OCI-LY7 (cell line): ENCODE measurements at regions not wholly inside any gene's neighbourhood (a gene's known extent, or its start where the extent isn't known, plus 50 kb on each side); places are given as distances from the start of the nearest gene placed in this dataset.

Experiments used
- EZH2phosphoT487 ChIP-seq: fragments of 200-600 bp; sonication (generic); IDR thresholded peaks from 2 replicates; pipeline ENCODE4 v1.6.1; 2018; ENCODE audit warnings: low read depth, borderline replicate concordance, mild to moderate bottlenecking, mixed run types, antibody characterized with exemption, low read length, moderate library complexity, mixed read lengths
- TF ChIP-seq, protein P1 (sequence below): fragments of 200-600 bp; sonication (generic); conservative IDR thresholded peaks from 2 replicates; pipeline ENCODE4 v1.5.1; 2014; ENCODE audit warnings: mild to moderate bottlenecking, antibody characterized with exemption, low read length, moderate library complexity, mixed read lengths

DNA sequence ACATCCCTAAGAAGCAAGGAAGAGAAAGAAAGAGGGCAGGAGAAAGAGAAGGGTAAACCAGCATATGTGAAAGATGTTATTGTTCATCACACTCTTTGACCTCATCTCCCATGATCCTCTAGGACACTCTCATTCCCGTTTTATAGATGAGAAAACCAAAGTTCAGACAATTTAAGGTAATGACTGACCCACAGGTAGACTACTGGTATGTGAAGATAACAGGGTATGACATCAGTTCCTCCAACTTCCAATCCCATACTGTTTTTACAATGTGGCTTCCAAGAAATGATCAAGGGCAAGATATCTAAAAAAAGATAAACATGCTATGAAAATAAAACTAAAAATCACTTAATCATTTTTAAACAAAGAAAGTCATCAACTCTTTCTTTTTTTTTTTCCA, 95.2 kb upstream of the TNFSF4 start:
- TF ChIP-seq, protein P1, sequence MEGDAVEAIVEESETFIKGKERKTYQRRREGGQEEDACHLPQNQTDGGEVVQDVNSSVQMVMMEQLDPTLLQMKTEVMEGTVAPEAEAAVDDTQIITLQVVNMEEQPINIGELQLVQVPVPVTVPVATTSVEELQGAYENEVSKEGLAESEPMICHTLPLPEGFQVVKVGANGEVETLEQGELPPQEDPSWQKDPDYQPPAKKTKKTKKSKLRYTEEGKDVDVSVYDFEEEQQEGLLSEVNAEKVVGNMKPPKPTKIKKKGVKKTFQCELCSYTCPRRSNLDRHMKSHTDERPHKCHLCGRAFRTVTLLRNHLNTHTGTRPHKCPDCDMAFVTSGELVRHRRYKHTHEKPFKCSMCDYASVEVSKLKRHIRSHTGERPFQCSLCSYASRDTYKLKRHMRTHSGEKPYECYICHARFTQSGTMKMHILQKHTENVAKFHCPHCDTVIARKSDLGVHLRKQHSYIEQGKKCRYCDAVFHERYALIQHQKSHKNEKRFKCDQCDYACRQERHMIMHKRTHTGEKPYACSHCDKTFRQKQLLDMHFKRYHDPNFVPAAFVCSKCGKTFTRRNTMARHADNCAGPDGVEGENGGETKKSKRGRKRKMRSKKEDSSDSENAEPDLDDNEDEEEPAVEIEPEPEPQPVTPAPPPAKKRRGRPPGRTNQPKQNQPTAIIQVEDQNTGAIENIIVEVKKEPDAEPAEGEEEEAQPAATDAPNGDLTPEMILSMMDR, result no peak
- no peak for TF ChIP-seq EZH2phosphoT487
